GM18511 (cell line): ENCODE measurements at regions not wholly inside any gene's neighbourhood (a gene's known extent, or its start where the extent isn't known, plus 50 kb on each side); places are given as distances from the start of the nearest gene placed in this dataset.
A peak's percentile ranks its signal among the peaks of the same experiment; 100 is the strongest.

ENCODE experiments used
- ATAC-seq: cut with Tn5 transposase; IDR thresholded peaks from one replicate; pipeline ENCODE4 v1.9.1; 2021; ENCODE audit warnings: mild to moderate bottlenecking, moderate library complexity; ENCODE audit not compliant: unreplicated experiment

DNA sequence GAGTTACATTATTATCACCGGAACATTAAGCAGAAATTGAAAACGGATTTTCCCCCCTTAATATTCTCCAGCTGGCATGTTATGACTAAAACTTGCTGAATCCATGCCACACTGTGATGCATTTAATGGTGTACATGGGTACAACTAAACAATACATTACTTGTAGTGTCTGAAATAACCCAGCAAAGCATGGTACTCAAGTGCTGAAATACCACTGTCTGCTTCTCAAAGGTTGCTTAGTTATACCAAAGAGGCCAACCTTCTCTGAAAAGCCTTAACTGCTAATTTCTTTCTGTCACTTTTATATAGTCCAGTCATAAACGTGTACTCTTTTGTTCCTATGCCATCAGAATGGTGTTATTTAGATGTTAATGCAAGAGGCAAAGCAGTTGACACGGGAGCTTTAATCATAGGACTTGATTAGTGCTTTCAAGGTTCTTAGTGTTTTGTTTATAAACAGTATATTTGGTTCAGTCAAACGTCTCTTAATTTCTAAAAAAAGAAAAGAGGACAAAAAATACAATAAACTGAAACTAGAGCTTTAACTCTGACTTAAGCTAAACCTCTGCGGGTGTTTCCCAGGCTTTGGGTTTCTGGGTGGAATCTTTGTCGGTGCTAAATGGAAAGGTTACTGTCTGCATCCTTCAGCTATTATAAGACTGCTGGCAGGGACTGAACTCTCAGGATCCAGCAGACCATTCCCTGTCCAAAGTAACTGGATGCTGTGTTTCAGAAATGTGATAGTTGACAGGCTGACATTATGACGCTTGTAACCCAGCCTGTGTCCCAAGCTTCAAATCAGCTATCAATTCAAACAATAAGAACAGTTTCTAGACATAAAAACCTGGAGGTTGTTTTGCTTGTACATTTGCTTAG lies 202.6 kb downstream of the PPP1R3A start:
- no peak for ATAC-seq

DNA sequence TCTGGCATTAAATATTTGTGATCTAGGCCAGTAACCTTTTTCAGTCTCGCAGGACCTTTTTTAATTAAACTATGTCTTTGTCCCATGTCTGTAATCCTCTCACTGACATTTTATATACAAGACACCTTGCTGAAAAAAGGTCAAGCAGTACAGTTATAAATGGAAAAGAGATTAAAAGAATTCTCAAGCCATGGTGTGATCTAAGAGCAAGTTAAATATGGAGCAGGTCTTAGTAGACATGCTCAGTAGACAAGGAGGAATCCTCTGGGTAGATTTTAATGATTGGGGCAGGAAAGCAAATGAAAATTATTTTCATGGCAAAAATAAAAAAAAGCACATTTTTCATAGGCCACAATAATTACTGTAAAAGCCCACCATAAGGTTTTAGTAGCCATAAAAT lies 203.5 kb downstream of the PPP1R3A start:
- ATAC-seq: no peak

- peak; percentile 98 for ATAC-seq
Observed at GRCh38 chr7:113710310-113711096, 208.3 kb downstream of the PPP1R3A start.

GRCh38 chr7:113705439-113705838 lies 213.4 kb downstream of the PPP1R3A start:
- ATAC-seq: no peak

GRCh38 chr7:113698556-113699220 lies 220.1 kb downstream of the PPP1R3A start:
- peak; percentile 69 for ATAC-seq

GRCh38 chr7:113694149-113694548 lies 224.7 kb downstream of the PPP1R3A start:
- no peak for ATAC-seq

DNA sequence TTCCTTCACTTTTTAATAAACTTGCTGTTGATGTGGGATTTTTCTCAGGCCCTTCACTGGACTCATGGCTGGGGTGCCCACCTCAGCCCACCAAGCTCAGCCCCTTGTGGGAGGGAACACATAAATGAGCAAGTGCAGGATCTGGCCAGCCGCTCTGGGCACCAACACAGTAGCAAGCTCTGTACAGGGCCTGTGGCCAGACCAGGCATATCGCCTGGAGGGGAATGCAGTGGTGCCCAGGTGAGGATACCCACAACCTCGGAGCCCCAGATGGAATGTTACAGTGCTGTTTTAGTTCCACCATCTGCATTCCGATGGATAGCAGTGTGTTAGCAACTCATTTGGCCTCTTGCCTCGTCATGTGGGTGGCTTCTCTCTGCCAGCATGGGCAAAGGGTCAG lies 234.6 kb downstream of the PPP1R3A start:
- ATAC-seq: no peak

GRCh38 chr7:113677811-113678210 lies 241.0 kb downstream of the PPP1R3A start:
- ATAC-seq: no peak

DNA sequence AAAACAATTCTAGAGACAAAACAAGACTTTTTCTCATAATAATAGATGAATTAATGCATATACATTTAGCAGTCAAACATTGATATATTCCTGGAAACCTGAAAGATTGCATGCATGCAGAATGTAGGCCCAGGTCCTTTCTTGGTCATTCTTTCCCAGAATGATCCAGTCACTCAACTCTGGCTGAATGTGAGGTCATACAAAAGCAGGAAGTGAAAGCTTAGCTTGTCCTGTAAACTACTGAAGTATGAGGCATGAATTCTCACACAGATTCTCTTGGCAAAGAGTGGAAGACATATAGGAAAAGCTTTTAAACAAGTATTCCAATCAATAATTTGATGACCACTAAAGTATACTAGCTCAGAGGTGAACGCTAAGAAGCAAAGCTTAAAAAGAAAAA lies 253.9 kb downstream of the PPP1R3A start:
- ATAC-seq: no peak

- ATAC-seq: no peak
Observed at GRCh38 chr7:113659416-113659815, 259.4 kb downstream of the PPP1R3A start.

DNA sequence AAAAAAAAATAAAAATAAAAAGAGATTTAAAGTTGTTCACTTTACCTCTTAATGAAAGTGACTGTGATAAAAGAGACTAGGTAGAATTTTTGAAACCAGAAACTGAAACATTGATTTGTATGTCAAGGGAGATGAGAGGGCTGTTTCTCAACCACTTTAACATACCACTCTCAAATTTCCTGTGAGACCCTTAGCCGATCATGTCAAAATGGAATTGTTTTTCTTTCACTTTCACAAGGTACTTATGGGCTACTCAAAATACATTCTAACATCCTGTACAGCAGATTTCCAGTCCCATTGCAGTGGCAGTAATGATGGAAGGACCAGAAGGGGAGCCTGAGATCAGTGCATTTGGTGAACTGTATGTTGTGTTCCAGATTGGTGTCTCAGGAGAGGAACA lies 261.2 kb downstream of the PPP1R3A start:
- ATAC-seq: peak; percentile 92

DNA sequence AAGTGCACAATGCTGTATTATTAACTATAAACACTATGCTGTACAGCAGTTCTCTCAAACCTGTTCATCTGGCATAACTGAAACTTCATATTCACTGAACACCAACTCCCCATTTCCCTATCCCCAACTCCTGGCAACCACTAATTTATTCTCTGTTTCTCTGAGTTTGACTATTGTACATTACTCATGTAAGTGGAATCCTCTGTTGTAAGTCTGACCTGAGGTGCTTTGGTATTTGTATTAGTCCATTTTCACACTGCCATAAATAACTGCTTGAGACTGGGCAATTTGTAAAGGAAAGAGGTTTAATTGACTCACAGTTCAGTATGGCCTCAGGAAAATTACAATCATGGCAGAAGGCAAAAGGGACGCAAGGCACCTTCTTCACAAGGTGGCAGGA lies 266.3 kb downstream of the PPP1R3A start:
- ATAC-seq: no peak

DNA sequence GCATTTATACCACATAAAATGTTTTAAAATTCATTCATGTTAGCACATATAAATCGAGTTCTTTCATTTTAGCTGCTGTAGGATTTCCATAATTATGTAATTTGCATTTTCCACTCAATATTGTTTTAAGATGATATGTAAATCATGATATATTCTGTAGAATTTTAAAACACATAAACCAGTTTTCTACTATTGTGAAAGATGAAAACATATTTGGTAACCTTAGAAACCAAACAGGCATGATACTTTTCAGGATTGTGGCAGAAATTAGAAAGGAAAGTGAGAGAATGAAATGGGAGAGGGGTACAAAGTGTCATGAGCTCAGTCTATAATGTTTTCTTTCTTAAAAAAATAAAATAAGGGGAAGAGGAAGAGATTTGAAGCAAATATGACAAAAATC lies 269.3 kb downstream of the PPP1R3A start:
- no peak for ATAC-seq

GRCh38 chr7:113639221-113639620 lies 279.6 kb downstream of the PPP1R3A start:
- ATAC-seq: no peak

DNA sequence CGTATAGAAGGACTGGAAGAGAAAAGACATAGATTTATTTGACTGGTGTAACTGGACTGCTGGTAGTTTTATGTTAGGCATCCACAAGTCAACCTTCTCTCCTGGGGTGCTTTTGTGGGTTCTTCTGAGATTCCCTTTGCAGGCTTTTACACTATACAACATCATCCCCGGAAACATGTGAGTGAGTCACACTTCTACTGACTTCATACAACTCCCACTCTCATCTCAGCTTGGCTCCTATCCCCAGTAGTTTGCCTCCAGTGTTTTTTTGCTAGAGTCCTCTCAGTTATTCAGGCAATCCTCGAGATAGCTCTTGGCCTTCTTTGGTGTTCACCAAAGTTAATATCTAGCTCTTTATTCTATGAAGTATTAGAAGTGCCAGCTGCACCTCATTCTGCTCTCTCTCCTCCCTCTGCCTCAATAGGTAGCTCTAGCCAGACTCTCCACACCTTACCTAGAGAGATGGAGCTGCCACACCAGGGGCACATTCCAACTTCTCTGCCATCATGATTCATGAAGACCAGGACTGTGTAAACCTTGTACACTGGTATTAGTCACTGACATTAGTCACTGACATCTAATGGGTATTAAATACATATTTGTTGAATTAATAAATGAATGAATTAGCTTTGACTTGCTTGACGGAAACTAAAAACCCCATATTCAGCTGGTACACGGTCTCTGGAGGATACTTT lies 281.9 kb downstream of the PPP1R3A start:
- ATAC-seq: no peak

DNA sequence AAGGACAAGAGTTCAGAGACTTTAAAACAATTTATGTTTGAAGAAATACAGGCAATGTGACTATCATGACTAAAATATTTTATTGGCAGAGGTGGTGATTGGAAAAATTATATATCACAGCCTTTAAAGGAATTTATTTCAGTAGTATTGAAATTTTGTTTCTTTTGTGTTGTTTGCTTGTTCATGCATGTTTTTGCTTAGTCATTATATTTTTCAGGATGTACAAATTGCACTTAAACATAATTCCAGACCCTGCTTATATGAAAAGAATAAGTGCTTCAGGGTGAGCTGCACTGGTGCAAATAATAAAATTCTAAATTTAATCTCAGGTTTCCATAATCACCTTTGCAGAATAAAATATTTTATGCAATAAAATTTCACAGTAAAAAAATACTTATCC lies 283.3 kb downstream of the PPP1R3A start:
- no peak for ATAC-seq

- ATAC-seq: no peak
Observed at GRCh38 chr7:113633073-113633472, 285.7 kb downstream of the PPP1R3A start.

GRCh38 chr7:113628948-113629847 lies 289.6 kb downstream of the PPP1R3A start:
- ATAC-seq: no peak

- no peak for ATAC-seq
Observed at GRCh38 chr7:113625494-113626102, 293.2 kb downstream of the PPP1R3A start.

DNA sequence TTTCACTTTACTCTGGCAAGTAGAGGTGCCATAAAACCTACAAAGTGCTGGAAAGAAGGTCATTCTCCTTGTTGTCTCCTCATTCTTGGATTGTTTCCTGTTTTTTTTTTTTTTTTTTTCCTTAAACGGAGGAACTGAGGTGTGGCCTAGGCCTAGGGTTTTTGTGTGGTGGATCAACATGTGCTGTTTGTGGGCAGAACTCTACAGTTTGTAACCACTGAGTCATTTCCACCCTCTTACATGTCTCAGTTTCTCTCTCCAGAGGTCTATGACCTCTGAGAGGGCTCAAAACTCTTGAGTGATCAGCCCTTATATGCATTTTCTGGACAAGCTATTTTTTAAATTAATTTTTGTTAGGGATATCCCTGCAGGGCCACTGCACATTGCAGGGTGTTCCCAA lies 296.0 kb downstream of the PPP1R3A start:
- ATAC-seq: no peak
